HUDEP-2 (cell line): ENCODE measurements at regions not wholly inside any gene's neighbourhood (a gene's known extent, or its start where the extent isn't known, plus 50 kb on each side); places are given as distances from the start of the nearest gene placed in this dataset.
"Not testable (repeated sequence)": the region's sequence is repeated elsewhere in the genome, so short reads cannot be mapped to it uniquely, and the experiment has no call there.

Experiments used
- DNase-seq, 76 experiments: peaks; one replicate each; lab custom pipeline; 2025; ENCODE audit not compliant: unreplicated experiment in 76 of 76; lab: John Stamatoyannopoulos, UW

DNA sequence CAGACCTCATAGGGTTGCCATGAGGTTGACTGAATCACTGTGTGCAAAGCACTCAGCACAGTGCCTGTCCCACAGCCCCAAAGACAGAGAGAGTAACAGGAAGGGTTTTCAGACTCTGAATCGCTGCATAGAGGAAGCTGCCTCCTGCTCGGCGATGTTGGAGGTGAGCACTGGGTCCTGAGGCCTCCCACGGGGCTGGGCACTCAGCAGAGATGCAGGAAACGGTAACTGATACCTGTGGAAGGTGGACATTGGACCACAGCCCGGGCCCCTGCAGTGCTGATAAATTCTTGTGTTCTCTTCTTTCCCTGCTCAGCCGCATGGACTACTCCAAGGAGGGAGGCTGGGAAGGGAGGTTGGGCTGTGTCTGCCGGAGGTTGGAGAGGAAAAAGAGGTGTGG lies 389.7 kb downstream of the PTPRU start:
- no peak for DNase-seq

DNA sequence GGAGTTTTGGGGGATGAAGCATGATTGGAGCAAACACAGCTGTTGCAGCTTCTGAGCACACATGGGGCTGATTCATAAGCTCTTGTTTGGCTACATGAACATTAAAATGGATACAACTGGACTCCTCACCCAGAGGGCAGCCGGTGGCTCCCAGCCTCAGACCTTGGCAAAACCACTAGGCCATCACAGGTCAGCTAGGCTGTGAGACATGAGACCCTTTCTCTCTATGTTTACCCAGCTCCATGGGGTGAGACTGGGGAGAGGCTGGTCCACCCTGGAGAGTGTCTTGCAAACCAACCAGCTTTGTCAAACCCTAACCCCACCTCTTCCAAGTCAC lies 388.7 kb downstream of the PTPRU start:
- no peak for DNase-seq

DNA sequence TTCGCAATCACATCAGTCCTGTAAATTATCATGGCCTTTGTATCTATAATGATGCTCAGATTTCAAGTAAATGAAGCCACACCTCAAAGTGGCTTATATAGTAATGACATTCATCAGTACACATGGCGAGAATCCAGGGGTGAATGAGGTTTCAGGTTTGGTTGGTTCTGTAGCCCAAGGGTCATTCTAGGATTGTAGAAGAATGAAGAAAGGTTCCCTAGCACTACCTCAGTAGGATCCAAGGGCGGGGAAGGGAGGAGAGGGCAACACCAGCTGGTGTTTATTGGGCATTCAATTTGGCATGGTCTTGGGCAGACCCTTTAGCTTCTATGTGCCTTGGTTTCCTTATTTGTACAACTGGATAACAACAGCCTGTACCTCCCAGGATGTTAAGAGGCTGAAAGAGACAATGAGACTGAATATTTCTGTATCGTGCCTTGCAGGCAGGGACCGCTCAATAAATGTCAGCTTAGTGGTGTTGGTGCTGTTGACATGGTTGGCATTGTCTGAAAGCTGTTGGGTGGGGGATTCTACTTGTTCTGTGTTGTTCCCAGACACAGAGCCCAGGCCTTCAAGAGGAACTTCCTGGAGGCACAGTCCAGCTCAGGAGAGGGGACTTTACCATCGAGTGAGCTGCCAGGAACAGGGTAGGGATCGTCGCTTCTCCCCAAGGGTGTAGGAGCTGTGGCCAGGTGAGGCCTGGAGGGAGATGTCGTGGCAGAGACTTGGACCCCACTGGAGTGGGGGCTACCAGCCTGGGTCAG lies 388.2 kb downstream of the PTPRU start:
- DNase-seq, result no peak

DNA sequence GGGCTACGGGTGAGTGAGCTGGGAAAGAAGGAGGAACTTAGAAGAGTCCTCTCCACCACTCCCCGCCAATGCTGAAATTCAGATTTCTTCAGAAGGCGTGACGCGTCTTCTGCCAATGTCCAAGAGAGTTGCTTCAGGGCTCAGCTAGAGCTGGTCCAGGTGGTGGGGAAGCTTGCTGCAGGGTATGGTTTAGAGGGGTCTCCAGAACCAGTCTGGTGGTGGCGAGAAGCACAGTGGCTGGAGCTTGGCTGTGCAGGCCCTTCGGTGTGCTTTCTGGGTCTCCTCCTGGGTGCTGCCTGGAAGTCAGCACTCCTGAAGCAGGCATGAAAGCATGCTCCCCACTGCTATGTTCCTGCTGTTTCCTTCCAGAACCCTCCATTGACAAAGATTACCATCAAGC lies 387.2 kb downstream of the PTPRU start:
- DNase-seq, result no peak

DNA sequence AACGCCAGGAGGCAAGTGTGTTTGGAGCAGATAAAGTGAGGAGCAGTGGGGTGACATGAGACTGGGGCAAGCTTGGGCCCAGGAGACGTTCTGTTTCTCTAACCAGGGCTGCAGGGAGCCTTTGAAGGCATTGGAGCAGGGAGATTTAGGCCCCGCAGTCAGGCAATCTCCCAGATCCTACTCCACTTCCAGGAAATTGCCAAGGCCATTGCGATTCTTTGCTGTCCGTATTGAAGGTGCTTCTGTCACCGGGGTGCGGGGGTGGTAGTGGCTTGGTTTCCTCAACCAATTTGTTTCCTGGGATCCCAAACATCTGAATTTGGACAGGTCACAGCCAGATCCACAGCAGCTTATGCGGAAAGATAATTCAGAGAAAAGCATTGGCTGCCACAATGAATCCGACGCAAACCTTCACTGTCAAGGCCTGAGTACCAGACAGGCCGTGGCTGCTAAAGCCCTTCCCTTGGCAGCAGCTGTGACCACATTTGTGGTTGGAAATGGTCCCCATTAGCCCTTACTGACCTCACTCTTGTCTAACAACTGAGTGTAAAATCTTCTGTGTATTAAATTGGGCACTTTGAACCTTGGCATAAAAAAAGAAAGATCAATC lies 385.6 kb downstream of the PTPRU start:
- DNase-seq, result no peak

DNA sequence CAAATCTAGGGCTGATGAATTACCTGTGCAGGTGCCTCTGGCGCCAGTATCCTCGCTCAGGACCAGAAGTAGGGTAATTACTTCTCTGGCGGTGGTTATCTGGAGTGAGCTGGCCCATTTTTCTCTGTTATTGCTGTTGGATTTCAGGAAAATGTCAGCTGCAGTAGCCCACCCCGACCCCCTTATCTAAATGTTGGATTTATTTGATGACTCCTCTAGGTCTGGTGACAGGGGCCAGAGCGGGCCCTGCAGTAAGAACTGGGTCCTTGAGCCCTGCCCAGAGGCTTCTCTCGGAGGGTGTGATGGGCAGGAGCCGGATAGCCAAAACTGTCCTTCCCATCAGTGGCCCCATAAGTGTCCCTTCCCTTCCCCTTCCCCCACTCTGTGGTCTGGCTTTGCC lies 384.3 kb downstream of the PTPRU start:
- no peak for DNase-seq

DNA sequence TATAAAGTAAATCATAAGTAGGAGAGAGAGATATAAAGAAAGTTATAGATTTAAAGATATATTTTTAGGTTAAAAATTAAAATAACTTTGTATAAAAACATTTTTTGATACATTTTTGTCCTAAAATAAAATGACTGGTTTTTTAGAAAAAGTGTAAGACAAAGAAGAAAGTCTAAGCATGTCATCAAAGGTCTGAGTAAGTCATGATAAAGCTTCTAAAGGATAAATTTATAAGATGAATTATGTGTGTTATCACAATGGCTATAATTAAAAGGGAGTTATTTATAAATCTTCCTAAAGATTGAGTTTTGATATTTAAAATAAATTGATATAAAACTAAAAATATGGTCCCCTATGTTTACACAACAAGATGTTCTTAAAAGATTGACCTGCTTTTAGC lies 370.9 kb downstream of the PTPRU start:
- no peak for DNase-seq

DNA sequence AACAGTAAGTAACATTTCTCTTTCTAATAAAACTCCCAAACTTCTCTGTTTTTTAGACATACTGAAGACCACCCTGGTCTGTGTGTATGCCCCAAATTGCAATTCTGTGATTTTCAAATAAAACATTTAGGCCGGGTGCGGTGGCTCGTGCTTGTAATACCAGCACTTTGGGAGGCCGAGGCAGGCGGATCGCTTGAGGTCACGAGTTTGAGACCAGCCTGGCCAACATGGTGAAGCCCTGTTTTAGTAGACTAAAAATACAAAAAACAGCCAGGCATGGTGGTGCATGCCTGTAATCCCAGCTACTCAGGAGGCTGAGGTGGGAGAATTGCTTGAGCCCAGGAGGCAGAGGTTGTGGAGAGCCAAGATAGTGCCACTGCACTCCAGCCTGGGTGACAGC lies 368.5 kb downstream of the PTPRU start:
- not testable (repeated sequence) for DNase-seq

DNA sequence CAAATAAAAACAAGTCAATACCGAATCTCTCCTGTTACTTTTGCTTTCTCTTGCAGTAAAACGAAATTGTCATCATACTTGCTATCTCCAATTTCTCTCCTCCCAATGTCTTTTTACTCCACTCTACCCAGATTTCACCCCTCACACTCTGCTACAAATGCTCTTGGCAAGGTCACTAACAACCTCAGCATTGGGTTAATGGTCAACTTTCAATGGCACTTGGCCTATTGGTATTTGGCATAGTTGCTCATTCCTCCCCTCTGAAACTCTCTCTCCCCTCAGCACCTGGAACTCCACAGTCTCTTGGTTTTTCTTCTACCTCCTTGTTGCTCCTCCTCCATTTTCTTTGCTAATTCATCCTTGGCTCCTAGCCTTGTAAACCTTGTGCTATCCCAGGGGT lies 367.3 kb downstream of the PTPRU start:
- no peak for DNase-seq

DNA sequence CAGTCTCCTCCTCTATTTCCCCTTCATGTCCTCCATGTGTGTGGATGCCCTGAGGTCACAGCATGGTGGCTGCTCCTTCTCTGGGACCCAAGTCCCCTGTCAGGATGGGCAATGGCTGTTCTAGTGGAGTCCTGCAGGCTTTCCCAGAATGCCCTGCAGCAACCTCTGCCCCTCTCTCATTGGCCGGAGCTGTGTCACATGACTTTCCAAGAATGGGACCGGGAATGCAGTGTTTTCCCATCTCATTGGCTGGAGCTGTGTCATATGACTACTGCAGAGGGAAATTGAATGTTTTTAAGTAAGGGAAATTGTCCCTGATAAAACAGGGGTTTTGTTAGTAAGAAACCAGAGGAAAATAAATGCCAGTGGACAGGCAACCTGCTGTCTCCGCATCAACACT lies 365.9 kb downstream of the PTPRU start:
- DNase-seq, result no peak

DNA sequence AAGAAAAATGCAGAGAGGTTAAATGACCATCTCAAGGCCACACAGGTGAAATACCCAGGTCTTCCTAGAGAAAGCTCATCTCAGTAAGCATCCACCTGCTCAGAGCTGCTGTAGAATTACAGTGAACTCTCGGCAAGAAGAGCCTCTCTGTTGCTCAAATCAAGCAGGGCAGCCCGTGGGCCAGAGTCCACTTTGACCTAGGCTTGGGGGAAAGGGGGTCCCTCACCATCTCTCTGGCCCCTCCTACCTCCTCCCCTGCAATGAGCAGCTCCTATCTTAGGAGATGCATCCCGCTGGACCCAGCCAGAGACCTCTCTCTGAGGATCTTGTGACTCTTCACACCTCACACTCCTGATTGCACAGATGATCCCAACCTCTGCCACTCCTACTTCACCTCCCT lies 364.7 kb downstream of the PTPRU start:
- DNase-seq, result no peak

DNA sequence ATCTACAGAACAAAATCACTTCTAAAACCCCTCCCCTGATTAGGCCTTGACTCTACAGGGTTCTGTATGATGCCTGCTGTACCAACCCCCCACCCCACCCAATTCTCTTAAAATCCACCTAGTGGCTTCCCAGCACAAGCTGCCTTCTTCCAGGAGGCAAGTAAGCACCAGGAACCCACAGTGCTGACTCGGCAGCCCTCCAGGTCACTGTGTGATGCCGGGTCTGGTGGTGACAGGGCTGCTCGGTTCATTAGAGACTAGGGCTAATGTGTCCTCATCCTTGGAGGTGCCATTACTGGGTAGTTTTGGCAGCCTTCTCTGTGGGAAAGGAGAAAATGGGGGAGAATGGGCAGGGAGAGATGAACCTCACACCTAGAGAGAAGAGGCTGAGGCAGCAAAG lies 363.5 kb downstream of the PTPRU start:
- no peak for DNase-seq

DNA sequence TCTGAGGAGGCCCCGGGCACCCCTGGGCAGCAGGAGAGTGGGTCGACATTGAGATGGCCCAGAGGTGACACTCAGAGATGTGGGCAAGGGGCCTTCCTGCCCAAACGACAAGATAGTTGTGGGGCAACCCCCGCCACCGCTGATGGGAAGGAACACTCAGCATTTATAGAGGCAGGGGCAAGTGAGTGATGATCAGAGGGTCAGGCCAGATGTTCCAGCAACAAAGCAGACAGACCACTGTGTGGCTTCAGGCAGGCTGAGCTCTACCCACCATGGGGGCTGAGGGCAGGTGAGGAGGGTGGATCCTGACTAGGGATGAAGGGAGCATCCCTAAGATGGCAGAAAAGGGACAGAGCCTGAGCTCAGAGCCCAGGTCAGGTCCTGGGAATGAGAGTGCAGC lies 362.7 kb downstream of the PTPRU start:
- DNase-seq, result no peak

DNA sequence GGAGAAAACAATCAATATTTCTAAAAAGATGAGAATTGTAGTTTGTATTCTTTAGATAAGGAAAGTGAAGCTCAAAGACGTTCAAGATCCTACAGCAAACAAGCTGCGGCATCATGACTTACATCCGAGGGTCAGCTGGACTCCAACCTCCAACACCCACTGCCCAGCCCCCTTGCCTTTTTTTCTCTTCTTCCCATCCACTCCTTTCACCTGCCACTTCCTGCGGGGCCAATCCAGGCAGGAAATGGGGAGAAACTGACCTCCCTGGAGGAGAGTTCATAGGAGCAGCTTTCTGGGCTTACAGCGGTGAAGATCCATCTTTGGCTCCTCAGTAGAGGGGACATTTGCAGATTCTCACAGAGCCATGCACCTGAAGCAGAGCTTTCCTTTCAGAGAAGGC lies 361.5 kb downstream of the PTPRU start:
- no peak for DNase-seq

DNA sequence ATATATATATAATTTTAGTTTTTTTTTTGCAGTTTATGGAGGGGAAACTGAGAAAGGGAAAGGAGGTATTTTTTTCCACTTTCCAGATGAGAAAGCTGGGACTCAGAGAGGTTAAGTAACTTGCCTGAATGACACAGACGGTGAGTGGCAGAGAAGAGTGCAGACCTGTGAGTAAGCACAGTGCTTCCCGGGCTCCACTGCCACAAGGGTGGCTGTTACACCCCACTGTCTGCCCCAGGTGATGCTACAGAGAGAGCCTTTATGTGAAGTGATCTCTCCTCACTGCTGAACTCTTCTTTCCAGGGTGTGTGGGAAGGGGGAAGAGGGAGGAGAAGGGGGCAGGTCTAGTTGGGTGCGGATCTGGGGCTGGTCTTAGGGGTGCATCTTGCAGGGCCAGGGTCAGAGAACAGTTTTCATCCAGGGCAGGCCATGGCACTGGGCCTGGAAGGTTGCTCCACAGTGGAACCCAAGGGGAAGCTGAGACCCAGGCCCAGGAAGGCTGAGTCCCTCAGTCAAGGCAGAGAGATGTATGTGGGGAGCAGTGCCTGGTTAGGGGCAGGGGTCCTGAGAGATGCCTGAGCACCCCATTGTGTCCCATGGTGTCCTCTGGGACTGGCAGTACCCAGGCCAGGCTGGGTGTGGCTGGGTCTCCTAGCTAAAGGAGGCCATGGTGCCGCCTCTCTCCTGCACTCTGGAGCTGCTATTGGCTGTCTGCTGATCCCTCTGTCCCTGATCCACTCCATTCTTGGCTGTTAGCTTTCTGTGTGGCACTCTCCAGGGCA lies 357.5 kb downstream of the PTPRU start:
- no peak for DNase-seq

DNA sequence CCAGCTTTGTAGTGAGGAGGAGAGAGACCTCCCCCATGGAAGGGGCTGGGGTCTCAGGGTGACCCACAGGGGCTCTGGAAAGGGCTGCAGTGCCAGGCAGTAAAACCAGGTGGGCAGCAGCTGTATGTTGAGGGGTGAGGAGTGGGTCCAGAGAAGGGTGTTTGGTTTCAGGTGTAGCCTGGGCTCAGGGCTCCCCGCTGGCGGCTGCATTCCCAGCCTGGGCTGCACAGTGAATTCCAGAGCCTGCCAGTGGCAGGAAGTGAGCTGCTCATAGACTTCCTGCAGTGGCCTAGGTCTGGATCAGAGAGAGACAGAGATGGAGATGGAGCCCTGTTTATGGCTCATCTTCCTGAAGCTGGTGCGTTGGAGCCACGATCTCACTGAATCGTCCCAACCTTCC lies 356.4 kb downstream of the PTPRU start:
- DNase-seq, result no peak

DNA sequence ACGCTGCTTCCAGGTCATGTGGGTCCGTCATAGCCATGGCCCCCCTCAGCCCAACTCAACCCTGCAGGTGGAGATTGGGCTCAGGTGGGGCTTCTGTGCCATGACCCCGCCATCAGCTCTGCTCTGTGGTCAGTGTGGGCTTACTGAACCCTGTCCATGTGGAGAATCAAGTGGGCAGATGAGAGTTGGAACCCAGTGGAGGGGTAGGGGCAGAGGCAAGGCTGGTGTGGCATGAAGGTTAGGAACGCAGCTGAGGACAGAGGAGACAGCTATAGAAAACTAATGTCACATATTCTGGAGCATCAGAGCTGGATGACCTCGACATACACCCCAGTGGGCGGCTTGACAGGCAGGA lies 355.9 kb downstream of the PTPRU start:
- no peak for DNase-seq

DNA sequence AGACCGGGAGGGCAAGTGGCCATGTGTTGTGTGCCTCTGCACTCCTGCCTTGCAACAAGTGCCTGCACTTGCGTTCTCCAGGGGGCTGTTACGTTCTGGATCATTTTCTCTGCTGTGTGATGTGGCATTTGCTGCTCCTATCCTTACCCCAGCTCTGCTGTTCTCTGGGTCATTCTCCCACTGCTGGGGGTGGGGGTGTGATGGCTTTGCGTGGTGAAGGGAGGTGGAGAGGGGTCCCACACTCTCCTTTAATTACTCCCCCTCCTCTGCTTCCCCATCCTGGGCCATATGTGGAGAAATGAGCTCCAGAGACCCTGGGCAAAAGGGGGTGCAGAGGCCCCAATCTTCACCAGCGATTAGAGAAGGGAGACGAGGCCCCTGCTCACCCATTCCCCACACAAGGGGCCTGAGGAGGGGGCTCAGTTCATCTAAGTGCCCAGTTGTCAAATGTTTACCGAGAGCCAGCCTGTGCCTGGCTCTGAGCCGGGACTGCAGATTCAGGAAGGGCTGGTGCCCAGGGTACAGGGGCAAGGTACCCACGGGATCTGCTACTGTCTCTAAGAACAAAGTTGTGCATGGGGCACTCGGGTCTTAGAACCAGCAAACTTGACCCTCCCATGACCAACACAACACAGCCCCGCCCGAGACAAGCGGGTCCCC lies 355.4 kb downstream of the PTPRU start:
- DNase-seq, result no peak

DNA sequence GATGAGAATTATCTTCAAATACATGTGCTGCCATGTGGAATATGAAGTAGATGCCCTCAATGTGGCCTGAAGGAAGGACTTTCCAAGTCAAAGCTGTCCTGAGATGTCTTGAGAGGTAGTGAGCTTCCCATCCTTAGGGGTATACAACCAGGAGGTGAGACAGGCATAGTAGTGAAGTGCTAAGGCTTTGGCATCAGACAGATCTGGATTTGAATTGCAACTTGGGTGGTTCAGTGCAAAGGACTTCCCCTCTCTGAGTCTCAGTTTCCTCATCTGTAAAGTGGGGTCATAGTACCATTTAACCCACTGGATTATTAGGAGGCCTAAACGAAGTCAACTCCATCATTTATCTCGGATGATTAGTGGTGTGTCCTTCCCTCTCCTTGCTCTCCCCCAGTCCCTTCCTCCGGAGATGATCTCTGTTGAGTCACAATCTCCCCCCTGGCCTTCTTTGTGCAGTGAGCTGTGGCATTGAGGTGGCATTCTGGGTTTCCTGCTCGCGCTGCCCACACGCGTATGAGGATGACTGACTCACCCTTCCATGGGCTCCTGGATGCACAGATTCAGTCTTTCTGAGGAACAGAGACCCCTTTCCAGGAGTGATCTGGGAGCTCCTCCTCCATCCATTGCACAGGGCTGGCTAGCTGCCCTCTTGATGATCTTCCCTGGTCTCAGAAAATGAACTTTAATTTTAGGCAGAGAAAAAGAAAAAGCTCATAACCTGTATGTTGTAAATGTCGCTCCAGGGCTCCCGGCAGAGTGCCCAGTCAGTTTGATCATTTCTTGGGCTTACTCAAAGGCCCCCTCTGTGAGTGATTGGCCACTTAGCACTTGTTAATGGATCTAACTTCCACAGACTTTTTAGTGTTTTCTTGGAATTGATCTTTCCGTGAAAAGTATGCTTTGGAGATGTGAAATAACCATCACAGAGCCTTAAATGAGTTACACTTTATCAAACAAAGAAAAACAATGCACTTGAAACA lies 354.6 kb downstream of the PTPRU start:
- no peak for DNase-seq

DNA sequence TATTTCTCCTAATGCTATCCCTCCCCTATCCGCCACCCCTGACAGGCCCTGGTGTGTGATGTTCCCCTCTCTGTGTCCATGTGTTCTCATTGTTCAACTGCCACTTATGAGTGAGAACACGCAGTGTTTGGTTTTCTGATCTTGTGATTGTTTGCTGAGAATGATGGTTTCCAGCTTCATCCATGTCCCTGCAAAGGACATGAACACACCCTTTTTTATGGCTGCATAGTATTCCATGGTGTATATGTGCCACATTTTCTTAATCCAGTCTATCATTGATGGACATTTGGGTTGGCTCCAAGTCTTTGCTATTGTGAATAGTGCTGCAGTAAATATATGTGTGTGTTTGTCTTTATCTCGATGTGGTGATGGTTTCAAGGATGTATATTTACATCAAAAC lies 353.4 kb downstream of the PTPRU start:
- not testable (repeated sequence) for DNase-seq
